Loucy (cell line): ENCODE measurements at regions not wholly inside any gene's neighbourhood (a gene's known extent, or its start where the extent isn't known, plus 50 kb on each side); places are given as distances from the start of the nearest gene placed in this dataset.
A peak's percentile ranks its signal among the peaks of the same experiment; 100 is the strongest.

Source experiments
- H2AFZ ChIP-seq: fragments of 200-600 bp; sonication (generic); 2 replicates; pipeline ENCODE4 v1.6.0; 2016; ENCODE audit warnings: antibody characterized with exemption, mild to moderate bottlenecking, low read length, moderate library complexity
- H3F3A ChIP-seq: fragments of 200-600 bp; 2 replicates; pipeline ENCODE4 v1.6.0; 2016; ENCODE audit warnings: antibody characterized with exemption, low read depth, mild to moderate bottlenecking
- H3K27me3 ChIP-seq: fragments of 200-600 bp; sonication (generic); 2 replicates; pipeline ENCODE4 v1.6.1; 2014; ENCODE audit warnings: low read length, mild to moderate bottlenecking; ENCODE audit not compliant: insufficient read depth, poor library complexity, severe bottlenecking
- H3K36me3 ChIP-seq: fragments of 200-600 bp; sonication (generic); 2 replicates; pipeline ENCODE4 v1.6.1; 2016; ENCODE audit warnings: low read length; ENCODE audit not compliant: insufficient read depth
- H3K4me1 ChIP-seq: fragments of 200-600 bp; sonication (generic); 2 replicates; pipeline ENCODE4 v1.5.1; 2014; ENCODE audit warnings: low read length, mild to moderate bottlenecking; ENCODE audit not compliant: insufficient read depth, poor library complexity, severe bottlenecking
- H3K4me2 ChIP-seq: fragments of 200-600 bp; sonication (generic); 2 replicates; pipeline ENCODE4 v1.6.0; 2014; ENCODE audit warnings: antibody characterized with exemption, low read length, low read depth, mild to moderate bottlenecking; ENCODE audit not compliant: poor library complexity, severe bottlenecking
- H3K4me3 ChIP-seq: fragments of 200-600 bp; sonication (generic); 2 replicates; pipeline ENCODE4 v1.5.1; 2014; ENCODE audit warnings: low read length, mild to moderate bottlenecking, mixed read lengths; ENCODE audit not compliant: poor library complexity, severe bottlenecking
- H3K79me2 ChIP-seq: fragments of 200-600 bp; sonication (generic); 2 replicates; pipeline ENCODE4 v1.6.1; 2014; ENCODE audit warnings: low read length; ENCODE audit not compliant: insufficient read depth
- H3K9ac ChIP-seq: fragments of 200-600 bp; sonication (generic); 2 replicates; pipeline ENCODE4 v1.6.0; 2014; ENCODE audit warnings: mild to moderate bottlenecking, low read depth, low read length, moderate library complexity; ENCODE audit not compliant: poor library complexity, severe bottlenecking
- H3K9me2 ChIP-seq: fragments of 200-600 bp; sonication (generic); replicated peaks from 2 replicates; pipeline ENCODE4 v1.6.1; 2016; ENCODE audit warnings: low read depth, low read length, mixed read lengths
- H3K9me3 ChIP-seq: fragments of 200-600 bp; sonication (generic); 2 replicates; pipeline ENCODE4 v1.6.1; 2014; ENCODE audit warnings: mild to moderate bottlenecking, antibody characterized with exemption, low read length, low read depth; ENCODE audit not compliant: insufficient read depth
- H4K20me1 ChIP-seq: fragments of 200-600 bp; sonication (generic); 2 replicates; pipeline ENCODE4 v1.6.0; 2014; ENCODE audit warnings: antibody characterized with exemption, low read length, mild to moderate bottlenecking; ENCODE audit not compliant: insufficient read depth, poor library complexity, severe bottlenecking
- EZH2phosphoT487 ChIP-seq: fragments of 200-600 bp; IDR thresholded peaks from 2 replicates; pipeline ENCODE4 v1.6.1; 2018; ENCODE audit warnings: antibody characterized with exemption, mild to moderate bottlenecking, moderate library complexity, borderline replicate concordance
- TF ChIP-seq, protein P1 (sequence below): fragments of 200-600 bp; sonication (generic); conservative IDR thresholded peaks from 2 replicates; pipeline ENCODE4 v1.5.1; 2014; ENCODE audit warnings: mild to moderate bottlenecking, antibody characterized with exemption, low read length

DNA sequence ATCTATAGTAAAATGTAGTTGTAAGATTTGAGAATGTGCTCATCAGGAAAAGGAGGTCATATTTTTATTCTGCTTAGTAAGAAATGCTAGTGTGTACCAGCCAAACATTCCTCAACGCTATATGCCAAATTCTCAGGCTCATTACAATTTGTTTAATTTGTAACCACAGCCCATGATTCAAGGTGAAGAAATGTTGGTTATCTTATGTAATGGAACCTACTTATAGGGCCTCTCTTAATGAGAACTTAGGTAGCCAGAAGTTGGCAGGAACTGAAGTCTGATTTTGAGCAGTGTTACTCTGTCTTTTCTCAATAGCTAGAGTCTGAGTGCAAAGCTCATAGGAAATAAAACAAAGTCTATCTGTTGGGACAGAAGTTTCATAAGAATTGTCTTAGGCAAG, 595.0 kb downstream of the GLUD2 start:
- Histone ChIP-seq H3K36me3 (no peaks in the 10 kb centered on the region), H3K9me3 (no peaks in the 10 kb centered on the region), H3K27me3 (no peaks in the 10 kb centered on the region), H3K4me3 (no peak overlapping the region), H4K20me1 (no peaks in the 10 kb centered on the region), H3K9me2 (no peaks in the 10 kb centered on the region), H3K4me2 (no peak overlapping the region), H3K79me2 (no peaks in the 10 kb centered on the region), H3F3A (no peaks in the 10 kb centered on the region), H3K4me1 (no peaks in the 10 kb centered on the region), H3K9ac (no peak overlapping the region), H2AFZ (no peak overlapping the region)
- TF ChIP-seq, protein P1, sequence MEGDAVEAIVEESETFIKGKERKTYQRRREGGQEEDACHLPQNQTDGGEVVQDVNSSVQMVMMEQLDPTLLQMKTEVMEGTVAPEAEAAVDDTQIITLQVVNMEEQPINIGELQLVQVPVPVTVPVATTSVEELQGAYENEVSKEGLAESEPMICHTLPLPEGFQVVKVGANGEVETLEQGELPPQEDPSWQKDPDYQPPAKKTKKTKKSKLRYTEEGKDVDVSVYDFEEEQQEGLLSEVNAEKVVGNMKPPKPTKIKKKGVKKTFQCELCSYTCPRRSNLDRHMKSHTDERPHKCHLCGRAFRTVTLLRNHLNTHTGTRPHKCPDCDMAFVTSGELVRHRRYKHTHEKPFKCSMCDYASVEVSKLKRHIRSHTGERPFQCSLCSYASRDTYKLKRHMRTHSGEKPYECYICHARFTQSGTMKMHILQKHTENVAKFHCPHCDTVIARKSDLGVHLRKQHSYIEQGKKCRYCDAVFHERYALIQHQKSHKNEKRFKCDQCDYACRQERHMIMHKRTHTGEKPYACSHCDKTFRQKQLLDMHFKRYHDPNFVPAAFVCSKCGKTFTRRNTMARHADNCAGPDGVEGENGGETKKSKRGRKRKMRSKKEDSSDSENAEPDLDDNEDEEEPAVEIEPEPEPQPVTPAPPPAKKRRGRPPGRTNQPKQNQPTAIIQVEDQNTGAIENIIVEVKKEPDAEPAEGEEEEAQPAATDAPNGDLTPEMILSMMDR: no peak
- TF ChIP-seq EZH2phosphoT487: no peak

DNA sequence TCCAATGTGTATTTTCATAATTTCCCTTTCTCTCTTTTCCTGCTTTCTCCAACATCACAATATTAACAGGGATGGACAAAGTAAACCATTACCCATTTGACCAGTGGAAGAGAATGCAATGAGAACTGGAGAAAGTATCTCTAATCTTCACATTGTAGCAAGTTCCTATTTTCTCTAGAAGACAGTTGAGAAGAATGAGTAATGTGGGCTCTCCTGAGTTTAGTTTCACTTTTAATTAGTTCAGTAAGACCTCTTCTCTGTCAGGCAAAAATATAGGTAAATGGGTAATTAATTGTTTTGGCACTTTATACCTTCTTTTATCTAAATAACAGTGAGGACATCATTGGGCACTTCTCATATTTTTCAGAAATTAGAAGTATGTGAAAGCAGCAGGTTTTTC, 602.0 kb downstream of the GLUD2 start:
- Histone ChIP-seq H3F3A (no peaks in the 10 kb centered on the region), H3K9ac (no peak overlapping the region), H3K9me3 (no peaks in the 10 kb centered on the region), H3K4me1 (no peaks in the 10 kb centered on the region), H4K20me1 (no peaks in the 10 kb centered on the region), H3K9me2 (no peaks in the 10 kb centered on the region), H3K79me2 (no peaks in the 10 kb centered on the region), H2AFZ (no peak overlapping the region), H3K27me3 (no peaks in the 10 kb centered on the region), H3K4me3 (peak overlapping the region; percentile 25), H3K36me3 (no peaks in the 10 kb centered on the region), H3K4me2 (peak overlapping the region; percentile 34)
- no peak for TF ChIP-seq EZH2phosphoT487

DNA sequence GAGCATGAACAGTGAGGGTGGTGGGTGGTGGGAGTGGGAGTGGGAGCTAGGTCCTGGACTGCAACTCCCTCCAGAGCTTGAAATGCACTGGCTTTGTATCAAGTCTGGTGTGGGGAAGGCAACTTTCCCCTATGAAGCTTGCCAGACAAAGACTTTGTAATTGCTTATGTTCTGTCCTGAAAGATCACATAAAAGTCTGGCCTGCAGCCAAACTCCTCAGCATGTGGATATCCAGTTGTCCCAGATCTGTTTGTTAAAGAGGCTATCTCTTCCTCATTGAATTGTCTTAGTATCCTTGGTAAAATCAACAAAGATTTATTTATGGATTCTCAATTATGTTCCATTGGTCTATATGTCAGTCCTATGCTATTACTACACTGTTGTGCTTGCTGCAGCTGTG, 607.9 kb downstream of the GLUD2 start:
- Histone ChIP-seq H3K4me3 (no peak overlapping the region), H3K4me1 (no peaks in the 10 kb centered on the region), H3F3A (no peaks in the 10 kb centered on the region), H3K4me2 (no peak overlapping the region), H3K79me2 (no peaks in the 10 kb centered on the region), H3K36me3 (no peaks in the 10 kb centered on the region), H4K20me1 (no peaks in the 10 kb centered on the region), H3K9me2 (no peaks in the 10 kb centered on the region), H3K9ac (no peak overlapping the region), H2AFZ (no peak overlapping the region), H3K27me3 (no peaks in the 10 kb centered on the region), H3K9me3 (no peaks in the 10 kb centered on the region)
- TF ChIP-seq EZH2phosphoT487: no peak
- TF ChIP-seq, protein P1: no peak

DNA sequence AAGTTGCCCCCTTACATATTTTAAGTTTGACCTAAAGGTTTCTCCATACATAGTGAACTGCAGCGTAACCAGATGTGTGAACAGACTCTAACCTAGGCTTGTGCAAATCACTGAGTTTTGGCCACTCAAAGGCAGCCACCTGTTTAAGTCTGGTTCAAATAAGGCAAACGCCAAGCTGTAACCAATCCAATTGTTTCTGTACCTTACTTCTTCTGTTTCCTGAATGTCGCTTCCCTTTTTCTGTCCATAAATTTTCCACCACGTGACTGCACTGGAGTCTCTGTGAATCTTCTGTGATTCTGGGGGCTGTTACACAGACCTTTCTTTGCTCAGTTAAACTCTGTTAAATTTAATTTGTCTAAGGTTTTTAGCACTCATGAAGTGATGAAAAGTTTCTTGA, 618.8 kb downstream of the GLUD2 start:
- Histone ChIP-seq H3K79me2 (no peaks in the 10 kb centered on the region), H3K27me3 (no peaks in the 10 kb centered on the region), H3K4me3 (no peak overlapping the region), H3K36me3 (no peaks in the 10 kb centered on the region), H3K4me1 (no peaks in the 10 kb centered on the region), H4K20me1 (no peaks in the 10 kb centered on the region), H3F3A (no peaks in the 10 kb centered on the region), H3K9ac (no peak overlapping the region), H3K9me2 (no peaks in the 10 kb centered on the region), H2AFZ (no peak overlapping the region), H3K9me3 (no peaks in the 10 kb centered on the region), H3K4me2 (no peak overlapping the region)
- TF ChIP-seq, protein P1: no peak
